ENCODE measurements at regions not wholly inside any gene's neighbourhood (a gene's known extent, or its start where the extent isn't known, plus 50 kb on each side); places are given as distances from the start of the nearest gene placed in this dataset.

DNA sequence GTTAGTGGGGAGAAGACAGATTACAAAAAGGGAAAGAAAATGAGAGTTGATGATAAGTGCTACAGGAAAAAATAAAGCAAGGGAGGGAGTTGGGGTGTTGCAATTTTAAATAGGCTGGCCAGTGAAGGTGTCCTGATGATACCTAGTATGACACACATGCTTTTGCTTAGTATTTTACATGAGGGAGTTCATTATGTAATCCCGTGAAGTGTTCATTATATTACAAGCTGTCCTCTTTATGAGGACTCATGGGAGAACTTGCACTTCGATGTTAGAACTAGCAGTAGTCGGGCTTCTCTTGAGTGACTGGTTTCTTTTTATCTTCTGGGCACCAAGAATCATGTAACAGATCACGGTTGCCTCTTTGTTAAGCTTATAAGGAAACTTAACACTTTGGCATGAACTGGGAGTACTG, 102.3 kb upstream of the MTPN start:
- TF ChIP-seq EZH2 (IDR thresholded peaks at IDR 0.05; ENCODE audit: insufficient read depth, poor library complexity, severe bottlenecking) (no peak), EZH2phosphoT487 (IDR thresholded peaks at IDR 0.05; ENCODE audit: insufficient read depth, low read depth) (no peak)

Measured in GM23248 (cell line).